SU-DHL-6 (cell line): ENCODE measurements at regions not wholly inside any gene's neighbourhood (a gene's known extent, or its start where the extent isn't known, plus 50 kb on each side); places are given as distances from the start of the nearest gene placed in this dataset.

Experiments
- H2AFZ ChIP-seq: fragments of 200-600 bp; sonication (generic); 2 replicates; pipeline ENCODE4 v1.6.1; 2014; ENCODE audit warnings: low read depth, mild to moderate bottlenecking, moderate library complexity, mixed read lengths, antibody characterized with exemption, low read length; ENCODE audit not compliant: severe bottlenecking
- H3F3A ChIP-seq: fragments of 200-600 bp; shearing (Covaris generic); 2 replicates; pipeline ENCODE4 v1.6.0; 2016; ENCODE audit warnings: antibody characterized with exemption, mild to moderate bottlenecking; ENCODE audit not compliant: insufficient read depth
- H3K27ac ChIP-seq: fragments of 200-600 bp; sonication (generic); 2 replicates; pipeline ENCODE4 v1.5.1; 2016; ENCODE audit warnings: low read depth, mild to moderate bottlenecking, low read length, moderate library complexity, mixed read lengths
- H3K27me3 ChIP-seq: fragments of 200-600 bp; sonication (generic), shearing (Covaris generic); 2 replicates; pipeline ENCODE4 v1.6.0; 2014; ENCODE audit warnings: mild to moderate bottlenecking, low read length
- H3K36me3 ChIP-seq: fragments of 200-600 bp; sonication (generic); 2 replicates; pipeline ENCODE4 v1.6.1; 2014; ENCODE audit warnings: mild to moderate bottlenecking, low read length, mixed read lengths
- H3K4me2 ChIP-seq: fragments of 300-600, 200-600 bp; shearing (Covaris generic), sonication (generic); 2 replicates; pipeline ENCODE4 v1.6.0; 2014; ENCODE audit warnings: low read length, low read depth, mild to moderate bottlenecking; ENCODE audit not compliant: poor library complexity, severe bottlenecking
- H3K4me3 ChIP-seq: fragments of 200-600 bp; sonication (generic); 2 replicates; pipeline ENCODE4 v1.5.1; 2014; ENCODE audit warnings: antibody characterized with exemption, low read length, mild to moderate bottlenecking, mixed read lengths; ENCODE audit not compliant: insufficient read depth, poor library complexity, severe bottlenecking
- H3K79me2 ChIP-seq: fragments of 200-600 bp; sonication (generic); 2 replicates; pipeline ENCODE4 v1.6.1; 2014; ENCODE audit warnings: mild to moderate bottlenecking, low read length, moderate library complexity; ENCODE audit not compliant: insufficient read depth
- H3K9ac ChIP-seq: fragments of 200-600 bp; sonication (generic); 2 replicates; pipeline ENCODE4 v1.7.0; 2014; ENCODE audit warnings: mild to moderate bottlenecking, low read length
- H3K9me2 ChIP-seq: fragments of 200-600 bp; sonication (generic); replicated peaks from 2 replicates; pipeline ENCODE4 v1.6.1; 2014; ENCODE audit warnings: low read length; ENCODE audit not compliant: insufficient read depth
- H3K9me3 ChIP-seq: fragments of 200-600 bp; sonication (generic); 2 replicates; pipeline ENCODE4 v1.6.1; 2014; ENCODE audit warnings: low read length, mixed read lengths; ENCODE audit not compliant: insufficient read depth
- H4K20me1 ChIP-seq: fragments of 200-600 bp; sonication (generic); 2 replicates; pipeline ENCODE4 v1.6.1; 2014; ENCODE audit warnings: low read depth, mild to moderate bottlenecking, antibody characterized with exemption, low read length, moderate library complexity, mixed read lengths
- EZH2phosphoT487 ChIP-seq: fragments of 200-600 bp; sonication (generic), shearing (Covaris generic); conservative IDR thresholded peaks from 2 replicates; pipeline ENCODE4 v1.6.1; 2018; ENCODE audit warnings: mild to moderate bottlenecking, antibody characterized with exemption, low read length, moderate library complexity, mixed read lengths
- TF ChIP-seq, protein P1 (sequence below): fragments of 200-600 bp; sonication (generic); IDR thresholded peaks from one replicate; pipeline ENCODE4 v1.5.1; 2017; ENCODE audit warnings: antibody characterized with exemption, mild to moderate bottlenecking, low read length, moderate library complexity; ENCODE audit not compliant: insufficient read depth, poor library complexity, severe bottlenecking

DNA sequence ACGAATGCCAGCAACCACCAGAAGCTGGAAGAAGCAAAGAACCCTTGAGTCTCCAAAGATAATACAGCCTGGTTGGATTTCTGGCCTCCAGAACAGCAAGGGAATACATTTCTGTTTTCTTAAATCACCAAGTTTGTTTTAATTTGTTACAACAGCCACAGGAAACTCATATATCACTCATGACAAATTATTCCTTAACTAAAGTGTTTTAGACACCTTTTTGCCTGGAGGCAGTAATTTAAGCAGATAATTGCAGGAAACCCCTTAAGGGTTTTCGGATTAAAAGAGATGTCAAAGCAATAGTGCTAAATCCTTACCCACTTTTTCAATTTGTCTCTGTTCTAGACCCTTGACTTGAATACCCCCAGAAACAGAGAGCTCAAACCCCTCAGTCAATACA, 1050.0 kb downstream of the EPHA7 start:
- no peaks in the 10 kb centered on the region for H3K9me2 ChIP-seq
- H3K27me3 ChIP-seq, result no peaks in the 10 kb centered on the region
- H3K9me3 ChIP-seq, result no peaks in the 10 kb centered on the region
- no peak overlapping the region for H3K27ac ChIP-seq
- H3F3A ChIP-seq, result no peaks in the 10 kb centered on the region
- H2AFZ ChIP-seq, result no peak overlapping the region
- no peak overlapping the region for H3K9ac ChIP-seq
- no peak overlapping the region for H3K4me2 ChIP-seq
- H3K79me2 ChIP-seq, result no peaks in the 10 kb centered on the region
- H3K36me3 ChIP-seq, result no peaks in the 10 kb centered on the region
- H3K4me3 ChIP-seq, result no peak overlapping the region
- TF ChIP-seq EZH2phosphoT487, result no peak
- TF ChIP-seq, protein P1, sequence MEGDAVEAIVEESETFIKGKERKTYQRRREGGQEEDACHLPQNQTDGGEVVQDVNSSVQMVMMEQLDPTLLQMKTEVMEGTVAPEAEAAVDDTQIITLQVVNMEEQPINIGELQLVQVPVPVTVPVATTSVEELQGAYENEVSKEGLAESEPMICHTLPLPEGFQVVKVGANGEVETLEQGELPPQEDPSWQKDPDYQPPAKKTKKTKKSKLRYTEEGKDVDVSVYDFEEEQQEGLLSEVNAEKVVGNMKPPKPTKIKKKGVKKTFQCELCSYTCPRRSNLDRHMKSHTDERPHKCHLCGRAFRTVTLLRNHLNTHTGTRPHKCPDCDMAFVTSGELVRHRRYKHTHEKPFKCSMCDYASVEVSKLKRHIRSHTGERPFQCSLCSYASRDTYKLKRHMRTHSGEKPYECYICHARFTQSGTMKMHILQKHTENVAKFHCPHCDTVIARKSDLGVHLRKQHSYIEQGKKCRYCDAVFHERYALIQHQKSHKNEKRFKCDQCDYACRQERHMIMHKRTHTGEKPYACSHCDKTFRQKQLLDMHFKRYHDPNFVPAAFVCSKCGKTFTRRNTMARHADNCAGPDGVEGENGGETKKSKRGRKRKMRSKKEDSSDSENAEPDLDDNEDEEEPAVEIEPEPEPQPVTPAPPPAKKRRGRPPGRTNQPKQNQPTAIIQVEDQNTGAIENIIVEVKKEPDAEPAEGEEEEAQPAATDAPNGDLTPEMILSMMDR, result no peak
- no peaks in the 10 kb centered on the region for H4K20me1 ChIP-seq

DNA sequence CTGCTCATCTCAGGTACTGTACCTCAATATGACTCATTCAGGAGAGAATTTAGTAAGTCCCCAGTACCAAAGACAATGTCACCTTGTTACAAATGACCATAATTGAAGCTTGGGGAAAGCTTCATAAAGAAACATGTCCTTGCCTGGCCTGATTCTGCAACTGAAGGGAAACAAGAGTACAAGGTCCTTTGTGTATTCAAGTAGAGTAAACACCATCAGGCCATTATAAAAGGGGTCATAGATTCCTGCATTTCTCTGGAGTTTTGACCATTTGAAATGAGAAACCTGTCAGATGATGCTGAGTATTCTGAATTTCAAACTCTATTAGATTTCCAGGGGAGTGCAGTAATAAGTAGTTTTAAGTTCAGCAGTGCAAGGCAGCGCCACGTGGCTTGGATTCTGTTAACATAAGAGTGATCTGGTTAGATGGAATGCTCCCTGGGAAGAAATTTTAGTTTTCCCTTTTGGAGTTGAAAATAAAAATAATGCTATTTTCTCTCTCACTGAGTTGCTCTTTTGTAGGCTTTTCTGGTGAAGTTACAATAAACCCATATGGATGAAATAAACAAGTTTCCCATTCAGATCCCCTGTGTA, 1054.3 kb downstream of the EPHA7 start:
- H3K27me3 ChIP-seq, result no peaks in the 10 kb centered on the region
- no peaks in the 10 kb centered on the region for H3F3A ChIP-seq
- H3K4me2 ChIP-seq, result no peak overlapping the region
- TF ChIP-seq, protein P1, result no peak
- TF ChIP-seq EZH2phosphoT487, result no peak
- no peak overlapping the region for H3K9ac ChIP-seq
- no peak overlapping the region for H2AFZ ChIP-seq
- no peaks in the 10 kb centered on the region for H4K20me1 ChIP-seq
- no peaks in the 10 kb centered on the region for H3K9me2 ChIP-seq
- H3K4me3 ChIP-seq, result no peak overlapping the region
- H3K9me3 ChIP-seq, result no peaks in the 10 kb centered on the region
- H3K36me3 ChIP-seq, result no peaks in the 10 kb centered on the region
- no peak overlapping the region for H3K27ac ChIP-seq
- no peaks in the 10 kb centered on the region for H3K79me2 ChIP-seq

DNA sequence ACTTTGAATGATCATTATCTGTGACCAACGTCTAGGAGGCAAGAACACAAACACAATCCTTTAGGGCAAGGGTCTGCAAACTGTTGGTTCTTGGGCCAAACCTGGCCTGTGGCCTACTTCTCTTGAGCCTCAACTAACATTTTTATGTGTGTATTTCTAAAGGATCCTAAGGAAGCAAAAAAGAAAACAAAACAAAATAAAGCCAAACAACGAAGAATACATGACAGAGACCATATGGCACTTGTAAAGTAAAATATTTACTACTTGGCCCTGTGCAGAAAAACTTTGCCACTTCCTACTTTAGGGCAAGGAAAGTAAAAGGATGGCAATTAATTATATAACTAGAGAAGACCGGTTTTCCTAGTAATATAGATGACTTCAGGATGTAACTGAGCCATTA, 1056.2 kb downstream of the EPHA7 start:
- Histone ChIP-seq H3K9me2 (no peaks in the 10 kb centered on the region), H3K27me3 (no peaks in the 10 kb centered on the region), H3K36me3 (no peaks in the 10 kb centered on the region), H3K4me3 (no peak overlapping the region), H2AFZ (no peak overlapping the region), H3K4me2 (no peak overlapping the region), H3K9me3 (no peaks in the 10 kb centered on the region), H3K9ac (no peak overlapping the region), H3K79me2 (no peaks in the 10 kb centered on the region), H4K20me1 (no peaks in the 10 kb centered on the region), H3K27ac (no peak overlapping the region), H3F3A (no peaks in the 10 kb centered on the region)
- TF ChIP-seq, protein P1, result no peak
- TF ChIP-seq EZH2phosphoT487, result no peak
